EL (cell line): ENCODE measurements at regions not wholly inside any gene's neighbourhood (a gene's known extent, or its start where the extent isn't known, plus 50 kb on each side); places are given as distances from the start of the nearest gene placed in this dataset.
A peak's percentile ranks its signal among the peaks of the same experiment; 100 is the strongest.
"Not testable (repeated sequence)": the region's sequence is repeated elsewhere in the genome, so short reads cannot be mapped to it uniquely, and the experiment has no call there.

Source experiments
- DNase-seq: peaks from one replicate; pipeline ENCODE4 v3.0.0-alpha.2; 2016

DNA sequence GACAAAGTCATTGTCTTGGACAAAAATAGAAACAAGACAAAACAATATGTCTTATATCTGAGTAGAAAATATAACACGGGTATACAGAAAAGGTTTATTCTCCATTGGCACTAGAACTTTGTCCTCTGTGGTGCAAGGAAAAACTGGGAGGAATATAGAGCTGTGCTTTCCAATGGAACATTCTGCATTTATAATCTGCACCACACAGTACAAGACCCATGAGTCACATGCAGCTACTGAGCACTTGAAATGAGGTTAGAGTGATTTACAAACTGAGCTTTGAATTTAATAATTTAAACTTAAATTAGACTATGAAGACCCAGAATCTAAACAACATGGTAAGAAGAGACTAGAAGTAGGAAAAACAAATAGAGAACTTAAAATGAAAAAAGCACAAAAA lies 86.1 kb downstream of the RAP2A start:
- no peak for DNase-seq

DNA sequence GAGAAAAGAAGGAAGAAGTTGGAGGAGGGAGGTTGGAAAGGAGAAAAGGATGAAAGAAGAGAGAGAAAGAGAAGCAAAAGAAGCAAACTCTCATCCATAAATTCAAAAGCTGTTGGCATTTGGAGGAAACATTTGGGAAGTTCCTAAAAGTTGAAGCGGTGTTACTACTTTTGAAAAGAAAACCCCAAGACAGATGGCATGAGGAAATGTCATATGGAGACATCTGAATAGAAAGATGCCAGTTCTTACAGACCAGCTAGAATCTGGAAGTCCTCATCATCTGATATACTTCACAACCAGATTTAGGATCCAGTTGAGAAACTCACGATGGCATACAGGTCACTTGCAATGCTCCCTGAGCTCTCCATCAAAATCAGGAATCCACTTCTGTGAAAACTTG lies 86.9 kb downstream of the RAP2A start:
- no peak for DNase-seq

DNA sequence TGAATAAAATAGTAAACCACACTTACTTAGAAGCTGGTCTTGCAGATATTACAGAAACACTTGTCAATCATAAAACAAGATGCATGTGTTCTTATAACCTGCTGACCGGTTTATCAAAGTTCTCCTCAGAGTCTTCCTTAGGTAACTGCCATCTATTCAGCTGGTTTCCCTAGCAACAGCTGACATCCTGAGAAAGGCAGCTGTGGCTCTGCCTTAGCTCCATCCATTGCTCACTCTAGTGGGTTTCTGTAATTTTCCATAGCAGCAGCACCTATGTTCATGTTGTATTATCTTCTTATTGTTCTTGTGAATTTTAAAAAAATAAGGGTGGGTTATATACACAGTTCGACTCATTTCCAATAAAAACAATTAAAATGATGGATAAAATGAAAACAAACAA lies 87.8 kb downstream of the RAP2A start:
- no peak for DNase-seq

DNA sequence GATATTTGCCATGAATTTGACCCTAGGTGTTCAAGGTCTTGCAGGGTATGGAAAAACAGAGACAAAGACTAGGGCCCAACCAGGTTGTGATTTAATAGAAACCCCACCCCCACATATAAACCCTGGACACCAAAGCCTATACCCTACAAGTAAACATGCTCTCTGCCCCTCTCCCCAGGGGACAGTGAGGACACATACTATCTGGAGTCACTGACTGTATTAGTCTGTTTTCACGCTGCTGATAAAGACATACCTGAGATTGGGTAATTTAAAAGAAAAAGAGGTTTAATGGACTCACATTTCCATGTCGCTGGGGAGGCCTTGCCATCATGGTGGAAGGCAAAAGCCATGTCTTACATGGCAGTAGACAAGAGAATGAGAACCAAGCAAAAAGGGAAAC lies 88.3 kb downstream of the RAP2A start:
- DNase-seq: no peak

DNA sequence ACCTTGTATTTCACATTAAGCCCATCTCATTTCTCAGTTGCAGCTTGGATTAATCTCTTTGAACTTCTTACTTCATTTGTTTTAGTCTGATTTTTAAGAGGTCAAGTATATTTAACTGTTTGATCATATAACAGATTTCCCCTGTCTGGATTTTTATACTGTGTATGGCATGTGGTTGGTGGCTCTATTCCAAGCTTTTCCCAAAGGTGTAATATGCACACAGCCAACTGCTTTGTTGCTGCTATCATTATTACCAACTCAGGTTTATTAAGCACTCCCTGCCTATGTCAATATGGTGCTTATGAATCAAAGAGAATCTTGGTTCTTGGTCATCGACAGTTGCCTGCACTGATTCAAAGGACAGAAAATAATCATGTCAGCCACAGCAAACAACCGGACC lies 92.6 kb downstream of the RAP2A start:
- no peak for DNase-seq

DNA sequence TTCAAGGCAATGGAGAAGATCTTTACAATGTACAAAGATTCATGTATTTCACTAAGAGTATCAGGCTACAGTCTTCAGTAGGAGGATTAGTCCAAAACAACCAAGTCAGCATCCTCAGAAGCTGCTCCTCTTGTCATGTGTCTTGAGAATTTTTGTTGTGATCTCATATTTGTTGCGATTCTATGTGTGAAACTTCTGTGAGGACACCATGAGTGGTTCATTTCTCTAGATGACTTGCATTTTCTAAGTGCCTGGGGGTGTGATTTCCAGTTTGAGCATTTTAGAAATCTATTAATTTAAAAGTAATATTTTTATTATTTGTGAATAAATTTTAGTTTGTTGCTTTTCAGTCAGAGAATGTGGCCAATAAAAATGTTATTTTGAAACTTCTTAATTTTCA lies 94.5 kb downstream of the RAP2A start:
- no peak for DNase-seq

DNA sequence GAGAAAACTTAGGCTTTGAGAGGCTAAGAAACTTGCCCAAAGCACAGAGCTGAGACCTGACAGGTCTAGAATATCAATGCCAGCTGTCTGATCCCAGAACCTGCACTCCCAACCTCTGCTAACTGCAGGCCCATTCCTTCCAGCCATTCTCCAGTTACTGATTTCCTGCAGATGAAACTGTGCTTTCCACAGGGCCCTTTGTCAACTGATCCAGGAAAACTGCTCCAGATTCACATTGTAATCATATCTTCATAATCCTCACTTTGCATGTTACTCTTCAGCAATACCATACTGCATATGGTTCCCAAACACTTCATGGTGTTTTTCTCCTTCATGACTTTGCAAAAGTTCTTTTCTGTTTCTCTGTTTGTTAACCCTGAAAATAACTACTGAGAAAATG lies 100.6 kb downstream of the RAP2A start:
- no peak for DNase-seq

DNA sequence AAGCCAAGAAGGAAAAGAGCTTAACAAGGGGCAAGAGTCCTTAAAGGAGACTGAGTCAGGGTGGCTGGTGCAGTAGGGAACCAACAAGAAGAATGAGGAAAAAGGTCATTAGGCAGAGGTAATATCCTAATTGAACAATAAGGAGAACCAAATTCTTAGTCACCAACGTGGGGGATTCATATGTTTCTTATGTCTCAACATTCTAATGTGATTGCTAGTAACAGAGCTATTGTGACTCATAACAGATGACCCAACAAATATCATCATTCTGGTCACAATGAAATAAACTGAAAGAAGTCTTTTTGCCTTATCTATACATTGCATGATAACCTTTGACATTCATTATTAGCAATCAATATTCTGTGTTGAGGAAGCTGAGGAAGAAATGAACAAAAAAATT lies 101.6 kb downstream of the RAP2A start:
- peak; percentile 30 for DNase-seq

DNA sequence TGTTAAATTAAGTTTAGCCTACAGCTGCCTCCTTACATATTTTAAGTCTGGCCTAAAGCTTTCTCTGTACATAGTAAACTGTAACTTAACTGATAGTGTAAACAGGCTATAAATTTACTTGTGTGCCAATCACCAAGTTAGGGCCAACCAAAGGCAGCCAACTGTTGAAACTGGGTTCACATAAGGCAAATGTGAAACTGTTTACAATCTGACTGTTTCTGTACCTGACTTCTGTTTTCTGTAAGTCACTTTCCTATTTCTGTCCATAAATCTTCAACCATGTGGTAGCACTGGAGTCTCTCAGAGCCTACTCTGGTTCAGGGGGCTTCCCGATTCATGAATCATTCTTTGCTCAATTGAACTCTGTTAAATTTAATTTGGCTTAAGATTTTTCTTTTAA lies 103.1 kb downstream of the RAP2A start:
- no peak for DNase-seq

DNA sequence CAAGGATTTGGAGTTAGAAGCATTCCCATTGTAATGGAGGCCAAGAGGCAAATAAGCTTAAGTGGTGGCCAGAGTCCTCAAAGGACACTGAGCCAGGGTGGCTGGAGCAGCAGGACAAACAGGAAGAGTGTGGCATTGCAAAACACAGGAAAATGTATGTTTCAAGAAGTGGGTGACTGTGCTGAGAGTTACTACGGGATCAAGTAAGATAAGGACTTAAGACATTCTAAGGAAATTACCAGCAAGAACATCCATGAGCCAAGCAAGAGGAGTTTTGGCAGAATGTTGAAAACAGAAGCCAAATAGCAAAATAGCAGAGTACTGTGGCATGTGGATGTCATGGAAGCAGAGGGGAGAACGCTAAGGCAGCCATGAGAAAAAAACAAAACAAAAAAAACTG lies 104.2 kb downstream of the RAP2A start:
- DNase-seq: no peak

DNA sequence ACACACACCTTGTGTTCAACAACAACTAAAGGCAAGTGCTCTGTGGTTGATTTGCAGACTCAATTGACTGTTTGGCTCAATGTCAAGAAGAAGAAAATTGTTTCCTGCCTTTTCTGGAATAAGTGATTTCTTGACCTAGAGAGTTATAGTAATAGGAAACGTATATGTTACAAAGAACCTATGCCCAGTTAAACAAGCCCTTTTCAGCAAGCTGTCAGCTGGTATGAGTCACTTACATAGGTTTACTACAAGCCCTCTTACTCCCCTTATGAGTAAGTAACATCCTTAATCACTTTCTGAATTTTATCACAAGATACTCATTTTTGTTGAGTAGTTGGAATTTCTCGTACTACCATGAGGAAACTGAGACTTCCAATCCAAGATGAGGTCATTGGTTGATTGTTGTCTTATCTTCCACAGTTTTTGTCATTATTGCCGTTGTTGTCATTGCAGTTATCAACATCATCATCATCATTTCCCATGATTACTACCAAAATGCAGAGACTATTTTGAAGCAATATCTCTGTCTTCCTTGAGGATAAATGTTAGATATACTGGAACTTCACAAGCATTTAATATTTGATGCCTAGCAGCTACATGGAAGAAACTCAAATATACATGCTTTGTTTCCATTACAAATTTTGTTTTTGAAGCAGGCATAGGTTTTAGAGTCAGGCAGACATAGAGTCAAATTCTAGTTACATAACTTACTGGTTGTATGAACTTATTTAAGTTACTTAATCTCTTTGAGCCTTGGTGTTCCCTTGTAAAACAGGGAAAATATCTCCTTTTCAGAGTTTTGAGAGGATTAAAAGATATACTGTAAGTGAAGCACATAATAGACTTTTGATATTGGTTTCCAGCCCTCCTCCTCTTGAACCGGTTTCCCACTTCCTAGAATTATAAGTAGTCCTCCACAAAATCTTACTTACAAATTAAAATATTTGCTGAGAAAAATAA lies 106.0 kb downstream of the RAP2A start:
- DNase-seq: no peak

DNA sequence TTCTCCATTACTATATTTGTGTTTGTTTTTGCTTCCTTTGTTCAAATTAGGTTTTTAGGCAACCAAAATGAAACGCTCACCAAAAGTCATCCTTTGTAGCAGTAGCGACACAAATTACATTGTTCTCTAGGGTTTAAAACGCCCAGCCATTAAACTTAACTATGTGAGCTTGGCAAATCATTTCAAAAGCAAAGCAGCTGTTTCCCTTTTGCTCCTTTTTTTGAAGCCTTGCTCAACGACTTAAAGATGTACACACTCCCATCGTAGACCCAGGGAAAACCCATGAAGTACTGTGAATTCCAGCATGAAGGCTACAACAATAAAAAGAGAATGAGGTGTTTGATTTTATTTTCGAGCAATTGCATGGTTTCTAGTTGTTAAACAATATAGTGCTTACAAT lies 106.7 kb downstream of the RAP2A start:
- DNase-seq: no peak

DNA sequence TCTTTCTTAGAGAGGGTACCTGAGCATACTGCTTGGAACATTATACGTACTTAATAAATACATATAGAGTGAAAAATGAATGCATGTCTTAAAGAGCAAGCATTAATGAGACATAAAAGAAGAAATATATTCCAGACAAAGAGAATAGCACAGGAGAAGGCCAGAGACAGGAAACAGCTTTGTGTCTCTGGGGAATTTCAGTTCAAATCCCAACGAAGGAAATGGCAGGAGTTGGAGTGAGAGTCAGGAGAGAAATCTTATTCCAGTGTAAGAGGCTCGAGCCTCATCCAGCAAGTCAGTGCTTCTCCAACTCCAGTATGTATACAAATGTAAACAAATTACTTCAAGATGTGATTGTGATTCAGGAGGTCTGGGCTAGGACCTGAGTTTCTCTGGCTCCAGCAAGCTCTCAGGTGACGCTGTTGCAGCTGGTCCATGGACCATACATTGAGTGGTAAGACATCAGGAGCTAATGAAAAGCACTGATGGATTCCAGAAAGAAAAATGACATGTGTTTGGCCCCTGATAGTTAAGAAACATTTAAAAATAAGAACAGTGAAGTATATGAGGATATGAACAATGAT lies 108.2 kb downstream of the RAP2A start:
- DNase-seq: no peak

DNA sequence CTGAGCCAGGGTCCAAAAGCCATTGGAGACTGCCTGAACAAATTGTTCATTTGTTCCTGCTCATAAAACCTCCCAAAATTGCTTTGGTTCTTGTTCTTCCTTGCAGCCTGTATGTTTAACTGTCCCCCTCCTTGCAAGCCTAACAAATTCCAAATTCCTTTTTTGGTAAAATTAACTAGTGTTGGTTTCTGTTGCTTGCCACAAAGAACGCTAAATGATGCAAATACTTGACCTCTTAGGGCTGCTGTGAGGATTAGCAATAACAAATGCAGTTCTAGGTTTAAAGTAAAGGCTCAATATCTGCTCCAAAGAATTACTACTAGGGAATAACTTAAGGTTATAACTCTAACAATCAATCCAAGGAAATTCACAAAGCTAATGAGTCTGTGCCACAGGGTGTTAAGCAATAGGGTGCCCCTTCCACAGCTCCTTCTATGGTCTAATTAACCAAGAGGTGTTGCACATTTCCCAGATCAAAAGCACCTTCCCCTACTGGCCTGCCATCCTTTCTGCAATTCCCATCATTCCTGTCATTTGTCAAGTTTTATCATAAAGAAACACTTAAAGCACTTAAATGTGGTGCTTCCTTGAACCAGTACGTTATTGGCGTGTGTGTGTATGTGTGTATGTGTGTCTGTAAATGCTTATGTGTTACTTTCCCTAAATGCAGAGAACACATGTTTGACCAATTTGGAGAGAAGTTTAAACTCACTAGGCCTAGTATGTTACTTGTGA lies 110.2 kb downstream of the RAP2A start:
- DNase-seq: no peak

DNA sequence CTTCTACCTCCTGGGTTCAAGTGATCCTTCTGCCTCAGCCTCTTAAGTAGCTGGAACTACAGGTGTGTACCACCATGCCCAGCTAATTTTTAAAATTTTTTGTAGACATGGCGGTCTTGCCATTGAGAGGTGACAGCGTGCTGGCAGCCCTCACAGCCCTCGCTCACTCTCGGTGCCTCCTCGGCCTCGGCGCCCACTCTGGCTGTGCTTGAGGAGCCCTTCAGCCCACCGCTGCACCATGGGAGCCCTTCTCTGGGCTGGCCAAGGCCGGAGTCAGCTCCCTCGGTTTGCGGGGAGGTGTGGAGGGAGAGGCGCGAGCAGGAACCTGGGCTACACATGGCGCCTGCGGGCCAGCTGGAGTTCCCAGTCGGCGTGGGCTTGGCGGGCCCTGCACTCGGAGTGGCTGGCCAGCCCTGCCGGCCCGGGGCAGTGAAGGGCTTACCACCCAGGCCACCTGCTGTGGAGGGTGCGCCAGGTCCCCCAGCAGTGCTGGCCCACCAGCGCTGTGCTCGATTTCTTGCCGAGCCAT lies 111.1 kb downstream of the RAP2A start:
- DNase-seq: not testable (repeated sequence)

DNA sequence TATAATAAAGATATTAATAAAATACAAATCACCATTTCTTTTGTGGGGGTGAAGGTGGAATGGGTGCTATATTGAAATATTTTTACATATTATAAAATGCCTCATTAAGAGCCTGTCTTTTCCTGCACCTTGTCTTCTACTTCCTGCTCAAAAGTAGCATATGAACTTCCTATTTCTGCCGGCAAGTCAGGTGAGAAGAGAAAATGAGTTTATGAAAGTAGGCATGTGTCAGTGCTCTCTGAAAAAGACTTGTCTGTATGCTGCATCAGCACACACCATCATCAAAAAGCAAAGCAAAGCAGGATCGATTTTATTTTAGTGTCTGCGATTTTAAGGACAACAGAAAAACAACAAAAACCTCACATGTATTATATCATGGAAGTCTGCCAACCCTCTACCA lies 114.2 kb downstream of the RAP2A start:
- no peak for DNase-seq

DNA sequence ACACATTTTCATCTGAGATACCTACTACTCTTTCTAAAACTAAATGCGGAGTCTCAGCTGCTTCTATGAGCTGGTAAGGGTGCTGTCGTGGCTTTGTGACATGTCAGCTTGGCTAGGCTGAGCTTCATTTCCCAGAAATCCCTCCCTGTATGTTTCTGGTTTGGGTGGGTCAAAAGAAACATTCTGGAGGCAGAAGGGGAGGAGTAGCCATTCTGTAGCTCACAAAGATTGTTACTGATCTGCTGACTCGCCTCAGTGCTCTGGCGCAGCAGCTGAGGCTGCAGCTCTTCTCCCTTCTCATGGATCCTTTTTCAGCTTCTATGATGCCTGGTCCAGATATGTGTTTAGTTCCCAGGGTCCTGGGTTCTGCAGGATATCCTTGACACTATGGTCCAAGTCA lies 114.7 kb downstream of the RAP2A start:
- no peak for DNase-seq

DNA sequence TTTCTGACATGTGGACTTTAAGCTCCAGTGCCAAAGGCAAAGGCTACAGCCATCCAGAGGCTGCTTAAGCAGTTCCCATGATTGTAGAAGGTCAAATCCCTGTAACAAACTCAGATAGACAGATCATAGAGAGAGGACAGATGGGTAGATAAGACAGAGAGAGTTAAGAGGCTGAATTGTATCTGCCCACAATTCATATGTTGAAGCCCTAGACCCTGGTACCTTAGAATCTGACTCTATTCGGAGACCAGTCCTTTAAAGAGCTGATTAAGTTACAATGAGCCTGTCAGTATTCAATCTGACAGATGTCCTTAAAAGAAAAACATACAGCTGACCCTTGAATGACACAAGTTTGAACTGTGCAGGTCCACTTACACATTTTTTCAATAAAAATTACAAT lies 115.2 kb downstream of the RAP2A start:
- no peak for DNase-seq

DNA sequence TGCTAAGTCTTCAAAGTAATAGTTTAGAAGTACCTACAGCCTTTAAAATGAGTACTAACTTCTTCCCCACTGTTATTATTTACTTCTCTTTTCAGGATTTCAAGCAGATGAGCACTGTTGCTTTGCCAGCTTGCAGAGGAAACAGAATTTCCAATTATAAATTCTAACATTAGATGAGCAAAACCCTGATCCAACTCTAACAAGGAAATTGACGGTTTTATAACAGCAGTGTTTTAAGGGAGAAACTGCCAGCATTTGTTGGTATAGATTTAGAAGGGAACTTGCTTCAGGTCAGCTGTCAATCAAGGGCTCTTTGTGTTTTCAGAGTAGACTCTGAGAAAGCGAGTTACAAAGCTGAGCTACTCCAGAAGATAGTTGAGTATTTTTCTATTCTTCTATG lies 120.5 kb downstream of the RAP2A start:
- no peak for DNase-seq

DNA sequence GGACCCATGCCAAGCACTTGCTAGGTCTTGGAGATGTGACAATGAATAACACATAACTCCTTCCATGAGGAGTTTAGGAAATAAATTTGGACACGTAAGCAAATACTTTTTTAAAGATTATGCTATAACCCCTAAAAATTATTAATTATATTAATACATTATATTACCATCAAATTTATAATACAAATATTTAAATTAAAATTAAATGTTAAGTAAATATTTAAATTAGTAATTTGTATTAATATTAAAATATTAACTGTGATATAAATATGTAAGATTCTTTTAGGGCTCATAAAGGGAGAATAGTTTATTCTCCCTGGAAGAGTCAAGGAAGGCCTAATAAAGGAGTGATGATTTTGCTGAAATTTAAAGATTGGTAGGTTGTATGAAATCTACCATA lies 121.1 kb downstream of the RAP2A start:
- DNase-seq: no peak

DNA sequence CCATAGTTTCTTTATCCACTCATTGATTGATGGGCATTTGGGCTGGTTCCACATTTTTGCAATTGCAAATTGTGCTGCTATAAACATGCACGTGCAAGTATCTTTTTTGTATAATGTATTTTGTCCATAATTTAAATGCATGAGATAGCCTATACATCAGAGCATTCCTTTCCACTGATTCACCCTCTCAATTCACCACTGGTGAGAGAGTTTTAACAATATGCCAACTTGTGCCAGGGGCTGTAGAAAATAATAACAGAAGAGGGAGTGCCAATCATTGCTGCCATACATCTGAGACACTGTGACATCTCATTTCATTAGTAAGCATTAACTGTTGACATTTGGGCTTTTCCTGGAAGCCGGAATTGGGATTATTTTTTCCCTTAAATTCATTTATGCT lies 125.1 kb downstream of the RAP2A start:
- no peak for DNase-seq

DNA sequence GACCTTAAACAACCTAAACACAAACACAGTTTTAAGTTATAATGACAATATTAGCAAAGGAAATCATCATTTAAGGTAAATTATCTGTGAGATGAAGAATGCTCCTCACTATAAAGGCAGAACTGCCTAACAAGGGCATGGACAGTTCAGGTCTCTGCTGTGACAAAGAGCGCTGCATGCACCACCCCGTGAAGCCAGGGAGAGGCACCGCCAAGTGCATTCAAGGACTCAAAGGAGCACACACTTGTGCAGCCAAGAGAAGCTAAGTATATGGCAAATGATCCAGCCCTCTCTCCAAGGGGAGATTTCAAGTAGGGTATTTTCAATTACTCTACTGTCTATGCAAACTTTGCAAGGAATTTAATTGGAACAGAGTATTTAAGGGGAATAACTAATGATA lies 126.0 kb downstream of the RAP2A start:
- DNase-seq: no peak

DNA sequence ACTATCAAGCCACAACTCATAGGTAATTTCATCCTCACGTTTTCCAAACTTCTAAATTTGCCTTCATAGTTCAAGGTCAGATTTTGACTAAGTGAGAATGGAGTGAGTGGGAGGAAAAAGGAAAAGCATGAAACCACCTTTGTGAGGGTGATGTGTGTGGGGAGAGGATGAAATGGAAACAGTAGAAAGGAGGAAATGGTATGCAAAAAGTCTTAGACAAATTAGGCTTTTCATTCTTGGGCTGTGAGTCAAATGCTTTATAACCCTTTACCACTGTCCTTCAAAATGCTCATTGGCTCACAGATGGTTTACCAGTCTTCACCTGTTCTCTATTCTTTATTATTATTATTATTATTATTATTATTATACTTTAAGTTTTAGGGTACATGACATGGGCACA lies 127.2 kb downstream of the RAP2A start:
- DNase-seq: no peak

DNA sequence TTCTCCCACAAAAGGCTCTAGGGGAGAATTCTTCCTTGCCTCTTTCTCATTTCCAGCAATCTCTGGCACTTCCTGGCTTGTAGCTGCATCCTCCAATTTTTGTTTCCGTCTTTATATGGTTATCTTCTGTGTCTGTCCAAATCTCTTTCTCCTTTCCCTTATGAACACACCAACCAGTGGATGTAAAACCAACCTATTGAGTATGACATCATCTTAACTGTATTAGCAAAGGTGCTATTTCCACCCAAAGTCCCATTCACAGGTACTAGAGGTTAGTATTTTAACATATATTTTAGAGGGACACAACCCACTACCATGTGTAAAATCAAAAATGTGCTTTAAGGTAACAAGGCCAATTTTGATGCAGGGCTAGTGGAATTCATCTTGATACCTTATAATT lies 129.0 kb downstream of the RAP2A start:
- DNase-seq: no peak
